HG03097 (cell line): ENCODE measurements at regions not wholly inside any gene's neighbourhood (a gene's known extent, or its start where the extent isn't known, plus 50 kb on each side); places are given as distances from the start of the nearest gene placed in this dataset.

Experiments used
- ATAC-seq: cut with Tn5 transposase; IDR thresholded peaks from one replicate; pipeline ENCODE4 v1.9.1; 2021; ENCODE audit not compliant: unreplicated experiment, low FRiP score

DNA sequence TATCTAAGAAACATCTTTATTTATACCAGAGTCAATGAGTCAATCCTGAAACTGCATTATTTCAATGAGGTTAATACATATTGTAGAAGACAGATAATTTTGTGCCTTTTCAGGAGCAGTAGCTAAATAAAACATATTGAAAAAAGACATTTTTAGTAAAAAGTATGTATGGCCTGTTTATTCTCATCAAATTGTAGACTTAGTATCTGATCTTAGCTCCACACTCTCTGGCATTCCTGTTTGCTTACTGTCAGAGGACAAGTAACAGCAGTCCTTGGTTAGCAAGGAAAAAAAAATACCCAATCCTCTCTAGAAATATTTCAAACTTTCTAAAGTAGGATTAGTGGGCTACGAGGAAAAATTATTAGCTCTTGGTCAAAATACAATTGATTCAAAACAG lies 50.5 kb upstream of the GUCY1A1 start:
- ATAC-seq, result no peak

DNA sequence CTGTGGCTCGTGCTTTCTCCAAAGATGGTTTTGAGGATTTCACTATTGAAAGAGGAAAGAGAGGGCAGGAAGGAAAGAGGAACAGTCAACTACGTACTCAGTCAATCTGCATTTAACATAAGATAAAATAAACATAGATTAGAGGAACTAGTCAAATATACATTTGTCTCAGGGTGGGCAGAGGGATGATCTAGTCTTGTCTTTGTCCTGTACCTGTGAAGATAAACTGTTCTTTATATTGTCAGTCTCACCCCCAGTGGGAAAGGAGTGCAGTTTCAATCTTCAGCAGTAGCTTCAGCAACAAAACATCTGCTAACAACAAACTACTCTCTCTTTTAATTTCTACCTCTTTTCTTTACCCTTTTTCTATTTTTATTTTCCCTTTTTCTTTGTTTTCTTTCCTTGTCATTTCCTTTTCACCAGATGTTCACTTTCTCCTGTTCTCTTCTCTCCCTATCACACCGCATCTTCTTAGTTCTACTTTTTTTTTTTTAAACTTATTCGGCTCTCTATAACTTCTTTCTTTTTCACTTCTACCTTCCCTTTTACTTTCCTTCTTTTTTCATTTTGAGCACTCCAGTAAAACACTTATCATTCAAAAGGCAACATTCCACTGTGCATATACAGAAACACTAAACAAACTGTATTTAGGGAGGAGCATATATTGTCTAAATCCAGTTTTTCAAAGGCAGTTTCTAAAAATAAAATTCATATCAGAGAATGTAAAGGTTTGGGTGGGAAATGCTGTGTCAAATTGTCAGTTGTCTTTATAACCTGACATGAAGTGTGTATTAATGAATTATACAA lies 51.4 kb upstream of the GUCY1A1 start:
- ATAC-seq, result peak; percentile 49

- ATAC-seq, result no peak
Observed at GRCh38 chr4:155614111-155614762, 52.4 kb upstream of the GUCY1A1 start.

DNA sequence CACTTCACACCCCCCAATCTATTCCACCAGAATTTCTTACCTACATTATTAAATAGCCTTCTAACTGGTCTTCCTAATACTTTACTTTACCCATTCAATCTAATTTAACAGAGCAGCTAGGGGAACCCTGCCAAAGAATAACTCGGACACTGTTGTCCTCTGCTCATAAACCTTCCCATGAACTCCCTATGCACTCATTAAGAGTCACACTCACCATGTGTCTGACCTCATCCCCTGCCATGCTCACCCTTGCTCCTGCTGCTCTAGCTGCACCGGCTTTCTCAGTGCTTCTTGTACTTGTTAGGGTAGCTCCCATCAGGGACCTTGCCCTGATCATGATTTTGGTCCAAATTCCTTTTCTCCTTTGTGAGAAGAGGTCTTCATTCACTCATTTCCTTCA lies 54.6 kb upstream of the GUCY1A1 start:
- ATAC-seq, result no peak

- no peak for ATAC-seq
Observed at GRCh38 chr4:155611501-155611900, 55.1 kb upstream of the GUCY1A1 start.

DNA sequence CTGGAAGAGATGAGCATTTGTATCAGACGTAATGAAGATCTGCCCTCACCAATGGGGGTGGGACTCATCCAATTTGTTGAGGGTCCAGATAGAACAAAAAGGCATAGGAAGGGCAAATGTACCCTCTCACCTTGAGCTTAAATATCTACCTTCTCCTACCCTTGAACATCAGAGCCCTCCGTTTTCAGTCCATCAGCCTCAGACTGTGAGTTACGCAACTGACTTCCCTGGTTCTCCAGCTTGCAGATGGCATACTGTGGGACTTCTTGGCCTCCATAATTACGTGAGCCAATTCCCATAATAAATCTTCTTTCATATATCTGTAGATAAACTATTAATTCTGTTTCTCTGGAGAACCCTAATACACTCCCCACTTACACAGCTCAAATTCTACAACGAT lies 56.5 kb upstream of the GUCY1A1 start:
- ATAC-seq, result no peak

- no peak for ATAC-seq
Observed at GRCh38 chr4:155609455-155610059, 57.1 kb upstream of the GUCY1A1 start.

GRCh38 chr4:155608225-155608885 lies 58.3 kb upstream of the GUCY1A1 start:
- ATAC-seq, result no peak

- no peak for ATAC-seq
Observed at GRCh38 chr4:155607481-155607880, 59.2 kb upstream of the GUCY1A1 start.

DNA sequence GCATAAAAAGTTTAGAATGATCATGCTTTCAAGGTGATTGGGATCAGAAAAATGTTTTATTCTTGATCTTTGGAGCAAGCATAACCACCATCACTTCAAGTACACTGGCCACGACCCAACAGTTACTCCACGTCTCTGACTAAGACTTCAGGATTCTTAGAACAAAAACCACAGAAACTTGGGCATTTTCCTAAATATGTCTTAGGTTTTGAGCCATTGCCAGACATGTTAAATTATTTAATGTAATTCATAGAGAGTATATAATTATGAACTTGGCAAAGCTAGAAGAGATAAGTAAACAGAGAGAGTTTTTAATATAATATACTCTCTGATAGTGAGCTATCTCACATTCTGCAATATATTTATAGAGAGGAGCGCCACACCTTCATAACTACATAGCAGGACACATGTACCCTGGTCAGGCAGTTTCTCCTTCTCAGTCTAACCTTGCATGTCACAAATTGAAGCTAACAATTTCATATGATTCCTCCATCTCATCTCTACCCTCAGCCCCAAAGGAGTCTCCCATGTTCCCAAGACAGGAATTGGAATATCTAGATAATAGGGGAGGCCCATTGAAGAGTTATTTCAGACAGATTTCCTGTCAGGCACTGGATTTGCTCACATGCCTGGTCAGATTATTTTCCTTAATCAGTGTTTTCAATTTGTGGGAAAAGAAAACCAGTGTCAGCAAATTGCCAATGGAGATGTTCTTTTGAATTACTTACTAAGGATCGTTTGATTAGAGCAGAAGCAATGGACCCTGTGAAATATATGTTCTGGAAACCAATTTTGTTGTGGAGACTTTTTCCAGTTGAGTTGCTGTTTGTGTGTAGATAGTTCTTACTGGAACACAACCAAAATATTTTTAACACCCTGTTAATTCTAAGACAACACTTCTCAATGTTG lies 61.7 kb upstream of the GUCY1A1 start:
- no peak for ATAC-seq

GRCh38 chr4:155603360-155603891 lies 63.2 kb upstream of the GUCY1A1 start:
- ATAC-seq, result no peak

DNA sequence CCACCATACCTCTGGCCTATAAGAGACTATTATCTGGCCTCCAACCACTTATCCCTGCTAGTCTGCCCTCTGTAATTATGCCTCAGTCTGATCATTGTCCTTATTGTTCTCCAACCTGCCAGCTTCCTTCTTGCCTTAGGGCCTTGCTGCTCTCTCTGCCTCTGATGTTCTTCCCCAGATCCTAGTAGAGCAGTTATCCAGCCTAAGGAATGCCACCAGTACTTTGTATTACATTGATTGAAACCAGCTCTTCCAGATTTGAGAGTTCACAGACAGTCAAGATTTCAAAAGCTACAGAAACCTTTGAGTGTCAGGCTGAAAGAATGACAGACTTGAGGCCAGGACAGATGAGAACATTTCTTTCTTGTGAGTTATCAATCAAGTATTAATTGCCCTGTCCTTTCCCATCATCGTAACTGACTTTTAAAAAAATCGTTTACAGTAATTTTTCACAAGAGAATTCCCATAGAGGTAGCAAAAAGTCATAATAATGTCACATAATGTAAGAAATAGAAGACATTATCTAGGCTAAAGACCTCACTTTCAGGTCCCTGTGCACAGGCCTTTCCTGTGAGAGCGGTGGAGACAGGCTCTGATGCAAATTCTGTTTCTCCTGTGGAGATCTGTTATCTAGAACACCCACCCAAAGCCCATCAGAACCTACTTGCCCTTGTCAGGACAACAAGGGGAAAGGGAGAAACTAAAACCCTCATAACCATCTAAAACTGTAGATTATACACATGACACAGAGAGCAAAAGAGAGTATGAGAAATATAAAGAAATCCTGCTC lies 64.1 kb upstream of the GUCY1A1 start:
- ATAC-seq, result no peak

DNA sequence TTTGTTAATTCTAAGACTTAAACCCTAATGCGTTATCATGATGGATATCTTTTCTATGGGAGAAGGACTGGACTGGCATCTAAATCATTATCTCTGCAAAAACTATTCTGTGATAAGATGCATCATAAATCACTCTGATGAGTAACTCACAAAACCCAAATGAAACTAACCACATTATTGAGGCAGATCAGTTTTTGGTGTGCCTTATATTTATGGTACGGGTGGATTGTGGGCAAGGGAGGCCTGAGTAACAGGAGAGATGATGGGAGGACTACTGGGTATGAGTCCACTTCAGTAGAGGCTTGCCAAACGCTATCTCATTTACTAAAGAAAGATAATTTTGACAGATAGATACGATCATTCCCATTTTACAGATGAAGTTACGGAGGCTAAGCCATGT lies 66.4 kb upstream of the GUCY1A1 start:
- no peak for ATAC-seq

GRCh38 chr4:155599596-155599995 lies 67.1 kb upstream of the GUCY1A1 start:
- no peak for ATAC-seq

- ATAC-seq, result no peak
Observed at GRCh38 chr4:155599085-155599484, 67.6 kb upstream of the GUCY1A1 start.

- ATAC-seq, result no peak
Observed at GRCh38 chr4:155597933-155598451, 68.7 kb upstream of the GUCY1A1 start.

- no peak for ATAC-seq
Observed at GRCh38 chr4:155597281-155597680, 69.4 kb upstream of the GUCY1A1 start.

- no peak for ATAC-seq
Observed at GRCh38 chr4:155593793-155594192, 72.9 kb upstream of the GUCY1A1 start.

GRCh38 chr4:155592938-155593297 lies 73.7 kb upstream of the GUCY1A1 start:
- no peak for ATAC-seq
